Activated naive CD8-positive, alpha-beta T cell treated with anti-CD3 and anti-CD28 coated beads, Interleukin-2, amount 50 U/mL, for 24 hours (primary cell): ENCODE measurements at regions not wholly inside any gene's neighbourhood (a gene's known extent, or its start where the extent isn't known, plus 50 kb on each side); places are given as distances from the start of the nearest gene placed in this dataset.
A peak's percentile ranks its signal among the peaks of the same experiment; 100 is the strongest.

Experiments
- ATAC-seq: fragments of 150-1000 bp; cut with Tn5 transposase; one replicate; pipeline ENCODE4 v1.10.0; 2021
- DNase-seq: peaks from one replicate; pipeline ENCODE4 v3.0.0; 2021
- H3K27ac Mint-ChIP-seq: one replicate; pipeline ENCODE4 v1.8.0; 2021; ENCODE audit warnings: mild to moderate bottlenecking, mixed read lengths
- H3K27me3 Mint-ChIP-seq: one replicate; pipeline ENCODE4 v1.8.0; 2021; ENCODE audit warnings: mixed read lengths
- H3K36me3 Mint-ChIP-seq: one replicate; pipeline ENCODE4 v1.8.0; 2021; ENCODE audit warnings: low read depth, mixed read lengths
- H3K4me1 Mint-ChIP-seq: one replicate; pipeline ENCODE4 v1.8.0; 2021; ENCODE audit warnings: mixed read lengths
- H3K4me3 Mint-ChIP-seq: one replicate; pipeline ENCODE4 v1.8.0; 2021; ENCODE audit warnings: mild to moderate bottlenecking, moderate library complexity, mixed read lengths
- H3K9me3 Mint-ChIP-seq: one replicate; pipeline ENCODE4 v1.8.0; 2021; ENCODE audit warnings: mixed read lengths

DNA sequence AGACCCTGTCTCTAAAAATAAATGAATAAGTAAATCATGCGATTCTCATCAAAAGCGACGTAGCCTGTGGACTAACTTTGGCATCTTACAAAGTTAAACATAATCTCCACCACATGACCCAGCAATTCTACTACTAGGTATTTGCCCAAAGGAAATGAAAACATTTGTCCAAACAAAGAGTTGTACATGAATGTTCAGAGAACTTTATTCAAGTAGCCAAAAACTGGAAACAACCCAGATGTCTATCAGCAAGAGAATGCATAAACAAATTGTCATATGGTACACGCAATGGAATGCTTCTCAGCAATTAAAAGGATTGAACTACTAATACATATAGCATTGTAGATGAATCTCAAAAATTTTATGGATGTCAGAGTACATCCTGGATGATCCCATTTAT, 82.6 kb downstream of the ADRB2 start:
- no peak overlapping the region for H3K27ac Mint-ChIP-seq
- no peaks in the 10 kb centered on the region for H3K36me3 Mint-ChIP-seq
- no peaks in the 10 kb centered on the region for H3K27me3 Mint-ChIP-seq
- no peaks in the 10 kb centered on the region for H3K9me3 Mint-ChIP-seq
- H3K4me3 Mint-ChIP-seq, result no peak overlapping the region
- peaks cover 12% of the 10 kb centered on the region for H3K4me1 Mint-ChIP-seq
- DNase-seq (no peak), ATAC-seq (no peak)

DNA sequence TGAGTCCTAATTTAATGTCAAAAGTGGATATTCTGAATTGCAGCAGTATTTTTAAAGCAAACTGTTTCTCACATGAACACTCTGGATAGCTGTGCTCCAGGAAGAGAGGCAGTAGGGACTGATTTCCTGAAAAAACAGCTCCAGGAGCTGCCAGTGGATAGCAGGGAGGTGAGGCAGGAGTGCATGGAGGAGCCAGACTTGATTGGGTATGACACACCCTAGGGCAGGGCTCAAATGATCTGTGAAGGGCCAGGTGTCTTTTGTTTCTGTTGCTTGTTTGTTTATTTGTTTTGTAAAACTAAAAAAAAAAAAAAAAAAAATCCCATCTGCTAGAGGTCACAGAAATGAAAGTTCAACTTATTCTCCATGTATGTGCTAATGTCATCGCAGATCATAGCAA, 83.4 kb downstream of the ADRB2 start:
- ATAC-seq (no peak), DNase-seq (no peak)
- Mint-ChIP-seq H3K27me3 (no peaks in the 10 kb centered on the region), H3K27ac (no peak overlapping the region), H3K4me1 (peaks cover 12% of the 10 kb centered on the region), H3K36me3 (no peaks in the 10 kb centered on the region), H3K9me3 (no peaks in the 10 kb centered on the region), H3K4me3 (no peak overlapping the region)

DNA sequence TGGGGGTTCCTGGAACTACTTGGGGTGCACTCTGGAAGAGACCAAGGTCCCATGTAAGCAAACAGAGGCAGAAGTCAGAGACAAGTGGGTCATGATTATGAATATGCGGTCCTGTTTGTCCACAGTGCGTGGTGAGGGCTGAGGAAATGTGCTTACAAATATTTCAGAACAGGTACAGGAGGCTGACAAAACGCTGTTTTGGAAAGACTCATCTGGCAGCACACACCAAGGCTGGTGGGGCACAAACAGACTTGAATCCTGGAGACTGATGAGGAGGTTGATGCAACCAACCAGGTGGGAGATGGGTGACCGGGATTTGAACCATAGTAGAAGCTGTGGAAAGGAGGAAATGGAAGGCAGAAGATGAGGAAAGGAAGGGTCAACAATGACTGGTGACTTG, 83.8 kb downstream of the ADRB2 start:
- H3K9me3 Mint-ChIP-seq, result no peaks in the 10 kb centered on the region
- H3K4me3 Mint-ChIP-seq, result no peak overlapping the region
- H3K27ac Mint-ChIP-seq, result no peak overlapping the region

DNA sequence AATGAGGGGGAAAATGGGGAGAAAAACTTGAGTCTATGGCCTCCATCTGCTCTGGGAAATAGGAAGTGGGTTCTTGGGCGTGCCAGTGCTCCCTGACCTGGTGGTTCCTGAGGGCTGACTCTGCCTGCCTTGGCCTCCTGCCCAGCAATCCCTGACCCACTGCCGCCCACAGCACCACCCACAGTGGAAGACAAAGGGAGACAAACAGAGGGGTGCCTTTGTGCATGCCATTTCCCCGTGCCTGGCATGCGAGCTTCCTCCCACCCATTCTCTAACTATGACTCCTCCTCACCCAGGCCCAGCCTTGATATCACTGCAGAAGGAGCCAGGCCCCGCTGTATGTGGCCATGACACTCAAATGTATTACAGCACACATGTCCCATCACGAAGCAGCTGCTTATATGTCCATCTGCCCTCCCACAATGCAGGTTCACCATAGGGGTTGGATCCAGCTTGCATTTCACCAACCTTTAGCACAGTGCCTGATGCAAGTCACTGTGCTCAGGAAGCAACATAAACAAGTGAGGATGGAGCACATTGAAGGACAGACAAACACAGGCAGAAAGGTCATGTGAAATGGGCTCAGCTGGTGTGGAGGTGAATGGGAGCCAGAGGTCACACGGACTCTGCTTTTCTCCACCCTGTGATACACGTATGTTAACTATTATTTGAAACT, 84.4 kb downstream of the ADRB2 start:
- Mint-ChIP-seq H3K27me3 (no peaks in the 10 kb centered on the region), H3K36me3 (no peaks in the 10 kb centered on the region), H3K4me1 (peaks cover 12% of the 10 kb centered on the region), H3K4me3 (no peak overlapping the region), H3K27ac (no peak overlapping the region), H3K9me3 (no peaks in the 10 kb centered on the region)
- ATAC-seq (no peak), DNase-seq (no peak)

More for the DNA sequence above, 83.8 kb downstream of the ADRB2 start:
- H3K36me3 Mint-ChIP-seq, result no peaks in the 10 kb centered on the region
- no peaks in the 10 kb centered on the region for H3K27me3 Mint-ChIP-seq
- ATAC-seq (no peak), DNase-seq (no peak)
- H3K4me1 Mint-ChIP-seq, result peaks cover 12% of the 10 kb centered on the region

DNA sequence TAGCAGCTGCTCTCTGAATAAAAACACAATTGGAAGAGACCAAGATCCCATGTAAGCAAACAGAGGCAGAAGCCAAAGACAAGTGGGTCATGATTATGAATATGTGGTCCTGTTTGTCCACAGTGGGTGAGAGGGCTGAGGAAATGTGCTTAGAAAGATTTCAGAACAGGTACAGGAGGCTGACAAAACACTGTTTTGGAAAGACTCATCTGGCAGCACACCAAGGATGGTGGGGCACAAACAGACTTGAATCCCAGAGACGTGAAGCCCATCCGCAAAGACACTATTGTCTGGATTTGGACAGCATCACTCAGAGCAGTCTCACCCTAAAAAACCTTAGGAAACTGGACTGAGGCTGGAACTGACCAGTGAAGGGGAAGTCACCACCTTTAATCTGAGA, 85.0 kb downstream of the ADRB2 start:
- H3K4me3 Mint-ChIP-seq, result no peak overlapping the region
- no peaks in the 10 kb centered on the region for H3K36me3 Mint-ChIP-seq
- peaks cover 12% of the 10 kb centered on the region for H3K4me1 Mint-ChIP-seq
- H3K27me3 Mint-ChIP-seq, result no peaks in the 10 kb centered on the region
- no peak overlapping the region for H3K27ac Mint-ChIP-seq
- DNase-seq, result no peak
- ATAC-seq, result no peak
- H3K9me3 Mint-ChIP-seq, result no peaks in the 10 kb centered on the region

DNA sequence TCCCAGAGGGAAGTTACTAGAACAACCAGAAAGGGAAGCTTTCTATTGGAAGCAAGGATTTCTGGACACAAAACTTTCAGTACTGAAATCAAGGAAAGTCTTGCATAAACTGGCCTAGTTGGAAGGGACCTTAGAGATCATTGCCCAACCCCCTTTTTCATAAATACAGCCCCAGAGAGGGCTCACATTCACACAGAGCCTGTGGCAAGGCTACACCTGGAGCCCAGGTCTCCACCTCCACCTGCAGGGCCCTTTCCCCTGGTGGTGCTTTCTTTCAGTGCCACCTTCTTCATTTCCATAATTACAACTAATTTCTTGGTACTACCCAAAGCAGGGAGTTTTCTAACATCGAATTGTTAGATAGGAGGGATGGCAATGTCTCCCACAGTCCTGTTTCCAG, 85.7 kb downstream of the ADRB2 start:
- Mint-ChIP-seq H3K27ac (no peak overlapping the region), H3K4me1 (peaks cover 9% of the 10 kb centered on the region), H3K27me3 (no peaks in the 10 kb centered on the region), H3K4me3 (no peak overlapping the region), H3K9me3 (no peaks in the 10 kb centered on the region), H3K36me3 (no peaks in the 10 kb centered on the region)
- DNase-seq (no peak), ATAC-seq (no peak)

DNA sequence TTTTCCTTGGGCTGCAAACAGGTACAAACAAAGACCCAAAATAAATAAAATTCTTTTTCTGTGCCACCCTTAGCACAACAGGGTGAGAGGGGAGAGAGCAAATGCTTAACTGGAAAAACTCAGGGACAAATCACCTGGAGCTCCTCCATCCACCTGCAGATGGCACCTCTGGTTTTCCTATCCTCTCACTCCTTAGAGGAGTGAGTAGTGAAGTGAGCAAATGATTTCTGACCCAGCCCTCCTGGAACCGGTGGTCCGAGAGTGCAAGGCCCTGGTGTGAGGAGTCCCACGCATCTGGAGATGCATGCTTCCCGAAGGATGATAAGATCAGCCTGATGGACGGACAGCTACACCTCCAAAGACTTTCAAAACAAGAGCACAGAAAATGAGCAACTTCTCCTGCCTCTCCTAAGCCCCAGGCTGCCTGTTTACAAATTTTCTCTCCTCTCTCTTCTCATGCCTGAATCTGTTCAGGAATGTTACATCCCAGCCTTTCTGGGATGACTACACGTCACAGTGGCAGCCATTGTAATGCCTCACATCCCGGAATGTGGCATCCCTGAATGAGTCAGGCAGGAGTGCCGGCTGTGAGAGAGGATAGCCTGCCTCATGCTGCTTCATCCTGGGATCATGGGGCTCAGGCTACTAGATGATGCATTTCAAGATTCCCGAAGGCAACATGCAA, 86.4 kb downstream of the ADRB2 start:
- no peaks in the 10 kb centered on the region for H3K9me3 Mint-ChIP-seq

GRCh38 chr5:148913493-148913892, 87.1 kb downstream of the ADRB2 start:
- no peak for DNase-seq
- Mint-ChIP-seq H3K4me1 (peaks cover 8% of the 10 kb centered on the region), H3K9me3 (no peaks in the 10 kb centered on the region), H3K27ac (no peak overlapping the region), H3K4me3 (no peak overlapping the region), H3K36me3 (no peaks in the 10 kb centered on the region), H3K27me3 (no peaks in the 10 kb centered on the region)
- ATAC-seq, result no peak

More for the DNA sequence above, 86.4 kb downstream of the ADRB2 start:
- H3K4me1 Mint-ChIP-seq, result peaks cover 8% of the 10 kb centered on the region
- no peak overlapping the region for H3K4me3 Mint-ChIP-seq
- H3K27me3 Mint-ChIP-seq, result no peaks in the 10 kb centered on the region
- no peaks in the 10 kb centered on the region for H3K36me3 Mint-ChIP-seq
- ATAC-seq (no peak), DNase-seq (no peak)
- H3K27ac Mint-ChIP-seq, result no peak overlapping the region

DNA sequence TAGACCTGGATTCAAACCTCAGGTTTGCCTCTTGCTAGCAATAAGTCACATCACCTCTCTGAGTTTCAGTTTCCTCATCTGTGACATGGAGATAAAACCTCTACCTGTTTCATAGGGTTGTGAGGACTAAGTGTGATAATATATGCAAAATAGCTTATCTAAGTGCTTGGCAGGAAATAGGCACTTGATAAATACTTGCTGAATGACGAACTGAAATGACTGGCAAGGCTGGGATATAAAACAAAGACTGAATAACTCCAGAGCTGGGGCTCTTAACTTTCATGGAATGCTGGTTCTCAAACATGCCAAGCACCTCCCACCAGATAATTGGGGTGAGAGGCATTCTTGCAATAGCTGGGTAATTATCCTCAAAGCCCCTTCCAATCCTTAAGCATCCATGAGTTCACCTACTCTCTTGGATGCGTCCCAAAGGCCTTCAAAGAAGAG, 87.6 kb downstream of the ADRB2 start:
- H3K36me3 Mint-ChIP-seq, result no peaks in the 10 kb centered on the region
- H3K4me1 Mint-ChIP-seq, result peaks cover 8% of the 10 kb centered on the region
- no peak for ATAC-seq
- DNase-seq, result no peak
- H3K27me3 Mint-ChIP-seq, result peaks cover 4% of the 10 kb centered on the region
- no peaks in the 10 kb centered on the region for H3K9me3 Mint-ChIP-seq
- H3K27ac Mint-ChIP-seq, result no peak overlapping the region
- no peak overlapping the region for H3K4me3 Mint-ChIP-seq

- Mint-ChIP-seq H3K36me3 (no peaks in the 10 kb centered on the region), H3K27me3 (peaks cover 8% of the 10 kb centered on the region), H3K9me3 (no peaks in the 10 kb centered on the region), H3K4me3 (no peak overlapping the region), H3K27ac (no peak overlapping the region), H3K4me1 (peaks cover 7% of the 10 kb centered on the region)
- DNase-seq, result no peak
- ATAC-seq, result no peak
Measured at GRCh38 chr5:148915224-148915817, 88.9 kb downstream of the ADRB2 start.

DNA sequence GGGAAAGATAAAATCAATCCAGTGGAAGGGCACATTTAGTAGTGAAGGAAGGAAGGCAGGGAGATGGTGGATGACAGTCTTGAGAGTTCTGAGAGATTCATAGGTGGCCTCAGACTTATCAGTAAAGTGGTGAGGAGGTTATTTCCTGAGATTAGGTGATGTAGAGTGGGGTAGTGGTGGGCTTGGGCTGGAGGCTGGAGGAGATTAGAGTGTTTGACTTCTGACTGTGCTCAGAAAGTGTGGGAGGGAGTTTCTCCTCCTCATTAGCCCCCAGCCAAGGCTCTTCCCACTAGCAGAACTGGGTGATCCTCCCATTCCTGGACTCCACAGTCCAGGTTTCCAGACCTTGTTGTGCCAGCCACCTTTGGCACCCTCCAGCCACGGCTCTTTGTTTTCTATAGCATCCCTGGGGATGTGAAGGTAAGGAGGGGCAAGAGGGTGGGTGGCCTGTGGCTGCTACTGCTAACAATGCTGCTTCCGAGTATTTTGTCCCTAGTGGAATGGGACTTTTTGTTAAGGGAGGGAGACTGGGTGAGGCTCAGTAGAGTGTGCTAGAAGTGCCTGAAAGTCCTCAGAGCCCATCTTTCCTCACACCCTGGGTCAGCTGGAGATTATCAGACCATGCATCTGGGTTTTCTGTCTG, 94.4 kb downstream of the ADRB2 start:
- Mint-ChIP-seq H3K36me3 (no peaks in the 10 kb centered on the region), H3K27me3 (peaks cover 22% of the 10 kb centered on the region), H3K9me3 (no peaks in the 10 kb centered on the region), H3K27ac (no peak overlapping the region), H3K4me1 (peaks cover 7% of the 10 kb centered on the region), H3K4me3 (no peak overlapping the region)
- DNase-seq (no peak), ATAC-seq (no peak)

DNA sequence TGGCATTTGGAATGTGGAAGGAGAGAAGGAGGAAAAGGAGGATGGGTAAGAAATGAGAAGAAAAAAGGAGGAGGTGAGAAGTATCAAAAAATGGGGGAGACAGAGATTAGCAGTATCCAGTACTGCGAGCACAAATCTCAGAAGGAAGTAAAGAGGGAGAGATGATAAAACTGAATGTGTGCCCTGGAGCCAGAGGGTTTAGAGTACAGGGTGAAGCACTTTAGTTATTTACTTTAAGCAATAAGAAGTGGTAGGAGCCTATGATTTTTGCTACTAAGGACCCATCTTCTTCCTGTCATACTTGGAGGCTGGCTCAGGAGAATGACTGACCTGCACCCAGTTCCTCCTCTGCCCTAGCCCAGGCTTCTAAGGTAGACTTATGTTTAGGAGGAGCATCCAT, 94.9 kb downstream of the ADRB2 start:
- ATAC-seq (no peak), DNase-seq (no peak)
- H3K36me3 Mint-ChIP-seq, result no peaks in the 10 kb centered on the region
- no peak overlapping the region for H3K4me3 Mint-ChIP-seq
- peaks cover 22% of the 10 kb centered on the region for H3K27me3 Mint-ChIP-seq
- H3K9me3 Mint-ChIP-seq, result no peaks in the 10 kb centered on the region
- H3K4me1 Mint-ChIP-seq, result peaks cover 7% of the 10 kb centered on the region
- no peak overlapping the region for H3K27ac Mint-ChIP-seq

- Mint-ChIP-seq H3K27ac (no peak overlapping the region), H3K36me3 (no peaks in the 10 kb centered on the region), H3K4me3 (no peak overlapping the region), H3K4me1 (peaks cover 7% of the 10 kb centered on the region), H3K9me3 (no peaks in the 10 kb centered on the region), H3K27me3 (peaks cover 22% of the 10 kb centered on the region)
- ATAC-seq (peak; percentile 89), DNase-seq (no peak)
Measured at GRCh38 chr5:148922606-148923005, 96.2 kb downstream of the ADRB2 start.

DNA sequence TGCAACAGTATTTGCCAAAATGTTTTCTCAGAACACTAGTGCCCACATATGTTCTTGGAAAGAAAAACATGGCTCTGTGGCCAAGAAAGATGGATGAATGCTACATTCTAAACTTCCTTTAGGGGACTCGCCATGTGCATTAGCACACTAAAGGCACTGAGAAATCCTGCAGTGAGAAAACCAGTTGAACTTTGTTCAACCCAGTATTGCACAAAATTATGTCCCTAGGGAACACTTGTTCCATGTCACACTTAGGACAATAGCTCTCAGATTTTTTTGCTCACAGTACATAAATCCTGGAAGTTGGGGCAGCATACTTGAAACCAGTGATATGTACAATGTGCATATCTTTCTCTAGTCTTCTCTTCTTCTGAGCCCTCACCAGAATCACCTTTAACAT, 96.6 kb downstream of the ADRB2 start:
- Mint-ChIP-seq H3K27ac (no peak overlapping the region), H3K4me1 (peaks cover 7% of the 10 kb centered on the region), H3K27me3 (peaks cover 22% of the 10 kb centered on the region), H3K9me3 (no peaks in the 10 kb centered on the region), H3K4me3 (no peak overlapping the region), H3K36me3 (no peaks in the 10 kb centered on the region)
- ATAC-seq (no peak), DNase-seq (no peak)

- Mint-ChIP-seq H3K9me3 (no peaks in the 10 kb centered on the region), H3K4me1 (peaks cover 7% of the 10 kb centered on the region), H3K4me3 (no peak overlapping the region), H3K36me3 (no peaks in the 10 kb centered on the region), H3K27ac (no peak overlapping the region), H3K27me3 (peaks cover 16% of the 10 kb centered on the region)
- ATAC-seq (no peak), DNase-seq (no peak)
Measured at GRCh38 chr5:148924817-148925216, 98.4 kb downstream of the ADRB2 start.
